B cell (primary cell): ENCODE measurements at regions not wholly inside any gene's neighbourhood (a gene's known extent, or its start where the extent isn't known, plus 50 kb on each side); places are given as distances from the start of the nearest gene placed in this dataset.

Source experiments
- ATAC-seq: fragments of 200-7000 bp; cut with Tn5 transposase; one replicate; pipeline ENCODE4 v1.10.0; 2021; ENCODE audit warnings: low read depth, mild to moderate bottlenecking, moderate number of reproducible peaks, moderate library complexity
- CTCF ChIA-PET: fragments of 350-600 bp; sonication (Branson Sonifier 250); formaldehyde crosslinking; loops from one replicate; lab custom pipeline; 2021; ENCODE audit warnings: antibody characterized with exemption, inconsistent platforms; lab: Charles Lee
- POLR2A ChIA-PET: fragments of 350-600 bp; sonication (Branson Sonifier 250); formaldehyde crosslinking; loops from one replicate; lab custom pipeline; 2021; ENCODE audit warnings: antibody characterized with exemption; lab: Charles Lee
- DNase-seq: peaks from one replicate; pipeline ENCODE4 v3.0.0; 2013
- H2AFZ ChIP-seq: 2 replicates; pipeline ENCODE4 v1.6.1; 2012; ENCODE audit warnings: mild to moderate bottlenecking, low read depth, low read length; ENCODE audit not compliant: insufficient read depth, poor library complexity, severe bottlenecking
- H3K27ac ChIP-seq, 2 donors: 1 replicate in 1 of 2; 2 replicates in 1 of 2; pipeline ENCODE4 v1.5.1; 2012 to 2013; ENCODE audit warnings: low read length in 2 of 2, mild to moderate bottlenecking in 2 of 2, moderate library complexity in 1 of 2
- H3K27me3 ChIP-seq, 4 experiments: fragments of 200-600 bp in 1 of 4; sonication (generic) in 1 of 4; replicated peaks in 1 of 4; 1 replicate in 2 of 4; 2 replicates in 2 of 4; pipeline versions ENCODE4 v1.6.1 to v1.7.0; 2013 to 2016; ENCODE audit warnings: low read length in 3 of 4, mild to moderate bottlenecking in 2 of 4, mixed read lengths in 1 of 4, moderate library complexity in 1 of 4; ENCODE audit not compliant: insufficient read depth in 4 of 4, control insufficient read depth in 3 of 4; ENCODE audit errors: control extremely low read depth in 1 of 4
- H3K36me3 ChIP-seq, 2 experiments: replicated peaks in 1 of 2; 1 replicate in 1 of 2; 2 replicates in 1 of 2; pipeline versions ENCODE4 v1.6.1 to v1.7.1; 2013; ENCODE audit warnings: low read length in 1 of 2; ENCODE audit not compliant: insufficient read depth in 2 of 2, control insufficient read depth in 1 of 2; ENCODE audit errors: control extremely low read depth in 1 of 2, extremely low read depth in 1 of 2
- H3K4me1 ChIP-seq, 2 donors: fragments of 200-600 bp in 1 of 2; sonication (generic) in 1 of 2; 1 replicate in 1 of 2; 2 replicates in 1 of 2; pipeline versions ENCODE4 v1.5.1 to v1.6.1; 2013 to 2017; ENCODE audit warnings: low read length in 2 of 2; ENCODE audit not compliant: control insufficient read depth in 2 of 2, insufficient read depth in 2 of 2
- H3K4me2 ChIP-seq: replicated peaks from 2 replicates; pipeline ENCODE3; 2012; ENCODE audit warnings: mild to moderate bottlenecking, low read depth, low read length; ENCODE audit not compliant: poor library complexity, severe bottlenecking
- H3K4me3 ChIP-seq, 5 experiments: fragments of 200-600 bp in 1 of 5; sonication (generic) in 1 of 5; 1 replicate in 3 of 5; 2 replicates in 2 of 5; pipeline versions ENCODE4 v1.5.1 to v1.7.0; 2011 to 2016; ENCODE audit warnings: low read length in 4 of 5, mild to moderate bottlenecking in 4 of 5, low read depth in 2 of 5, control low read depth in 1 of 5, moderate library complexity in 1 of 5; ENCODE audit not compliant: insufficient read depth in 1 of 5; ENCODE audit errors: control extremely low read depth in 1 of 5, extremely low read depth in 1 of 5
- H3K79me2 ChIP-seq: fragments of 200-600 bp; sonication (generic); one replicate; pipeline ENCODE4 v1.6.0; 2016; ENCODE audit warnings: low read length; ENCODE audit not compliant: control insufficient read depth, insufficient read depth
- H3K9ac ChIP-seq: fragments of 200-600 bp; sonication (generic); 2 replicates; pipeline ENCODE4 v1.6.1; 2017; ENCODE audit warnings: mild to moderate bottlenecking, low read length, moderate library complexity
- H3K9me3 ChIP-seq, 3 donors: one replicate each; pipeline versions ENCODE4 v1.6.1 to v1.7.1; 2013; ENCODE audit warnings: low read length in 2 of 3; ENCODE audit not compliant: control insufficient read depth in 2 of 3, insufficient read depth in 1 of 3; ENCODE audit errors: control extremely low read depth in 1 of 3
- H4K20me1 ChIP-seq: 2 replicates; pipeline ENCODE4 v1.6.0; 2012; ENCODE audit warnings: mild to moderate bottlenecking, low read length; ENCODE audit not compliant: insufficient read depth, control insufficient read depth, poor library complexity, severe bottlenecking
- H3K27ac Mint-ChIP-seq: one replicate; pipeline ENCODE4 v1.8.0; 2021; ENCODE audit warnings: mixed read lengths
- H3K27me3 Mint-ChIP-seq: one replicate; pipeline ENCODE4 v1.8.0; 2021; ENCODE audit warnings: mixed read lengths
- H3K4me1 Mint-ChIP-seq: one replicate; pipeline ENCODE4 v1.8.0; 2021; ENCODE audit warnings: mixed read lengths
- H3K4me3 Mint-ChIP-seq: one replicate; pipeline ENCODE4 v1.8.0; 2021; ENCODE audit warnings: mixed read lengths
- H3K9me3 Mint-ChIP-seq: one replicate; pipeline ENCODE4 v1.8.0; 2022; ENCODE audit warnings: mixed read lengths; ENCODE audit not compliant: insufficient read depth
- CTCF ChIP-seq: fragments of 200-600 bp; IDR thresholded peaks from one replicate; pipeline ENCODE4 v1.8.0; 2022; ENCODE audit warnings: antibody characterized with exemption, mild to moderate bottlenecking
- EZH2 ChIP-seq: IDR thresholded peaks from 2 replicates; pipeline ENCODE4 v1.6.1; 2012; ENCODE audit warnings: borderline replicate concordance, low read depth, mild to moderate bottlenecking, moderate library complexity, low read length; ENCODE audit not compliant: insufficient read depth, poor library complexity, severe bottlenecking
- WGBS: methylation state at CpG from one replicate; pipeline ENCODE4 v1.1.5; 2013; ENCODE audit warnings: missing lambda C conversion rate; ENCODE audit not compliant: insufficient coverage; 5-methylcytosine and 5-hydroxymethylcytosine counted together
- intact Hi-C: fragments of 100-400 bp; cut with micrococcal nuclease; formaldehyde crosslinking; loops from one replicate; pipeline ENCODE4 v1.10.0; 2022

GRCh38 chr13:106898231-106898630 lies 330.3 kb upstream of the ARGLU1 start:
- ChIA-PET POLR2A (no interaction called here), CTCF (no interaction called here)
- no peak overlapping the region for H2AFZ ChIP-seq
- ATAC-seq, result no peak
- Mint-ChIP-seq H3K27ac (no peak overlapping the region), H3K9me3 (no peaks in the 10 kb centered on the region), H3K4me1 (no peaks in the 10 kb centered on the region), H3K4me3 (no peak overlapping the region), H3K27me3 (no peaks in the 10 kb centered on the region)
- intact Hi-C loops, result no loop called here
- H3K4me2 ChIP-seq, result no peak overlapping the region
- no peak overlapping the region for H3K9ac ChIP-seq
- no peaks in the 10 kb centered on the region for H4K20me1 ChIP-seq
- no peaks in the 10 kb centered on the region for H3K27me3 ChIP-seq
- H3K36me3 ChIP-seq, result no peaks in the 10 kb centered on the region
- H3K4me1 ChIP-seq, result no peaks in the 10 kb centered on the region
- DNase-seq, result no peak
- H3K9me3 ChIP-seq, result no peaks in the 10 kb centered on the region
- WGBS, result no CpG with 5 or more reads among the region's 2 CpGs
- no peaks in the 10 kb centered on the region for H3K79me2 ChIP-seq
- H3K4me3 ChIP-seq, result no peak overlapping the region
- H3K27ac ChIP-seq, result no peak overlapping the region
- TF ChIP-seq CTCF (no peak), EZH2 (no peak)

GRCh38 chr13:106888148-106888547 lies 320.2 kb upstream of the ARGLU1 start:
- intact Hi-C loops, result no loop called here
- H3K4me1 Mint-ChIP-seq, result no peaks in the 10 kb centered on the region
- H3K4me2 ChIP-seq, result no peak overlapping the region
- CTCF ChIA-PET, result no interaction called here
- H3K79me2 ChIP-seq, result no peaks in the 10 kb centered on the region
- H2AFZ ChIP-seq, result no peak overlapping the region
- POLR2A ChIA-PET, result no interaction called here
- H3K9ac ChIP-seq, result no peak overlapping the region
- no peaks in the 10 kb centered on the region for H3K9me3 Mint-ChIP-seq
- H3K27me3 Mint-ChIP-seq, result no peaks in the 10 kb centered on the region
- no peak overlapping the region for H3K4me3 Mint-ChIP-seq
- no peak overlapping the region for H3K27ac ChIP-seq
- no peaks in the 10 kb centered on the region for H3K27me3 ChIP-seq
- TF ChIP-seq CTCF (no peak), EZH2 (no peak)
- peaks cover 0 to 3% (median 0%) of the 10 kb centered on the region in 3 donors for H3K9me3 ChIP-seq
- DNase-seq, result no peak
- H3K4me1 ChIP-seq, result no peaks in the 10 kb centered on the region
- no peak for ATAC-seq
- no peak overlapping the region for H3K27ac Mint-ChIP-seq
- H3K4me3 ChIP-seq, result no peak overlapping the region
- no peaks in the 10 kb centered on the region for H4K20me1 ChIP-seq
- WGBS, result no CpG with 5 or more reads among the region's 2 CpGs
- H3K36me3 ChIP-seq, result no peaks in the 10 kb centered on the region
